ENCODE measurements at regions not wholly inside any gene's neighbourhood (a gene's known extent, or its start where the extent isn't known, plus 50 kb on each side); places are given as distances from the start of the nearest gene placed in this dataset.

DNA sequence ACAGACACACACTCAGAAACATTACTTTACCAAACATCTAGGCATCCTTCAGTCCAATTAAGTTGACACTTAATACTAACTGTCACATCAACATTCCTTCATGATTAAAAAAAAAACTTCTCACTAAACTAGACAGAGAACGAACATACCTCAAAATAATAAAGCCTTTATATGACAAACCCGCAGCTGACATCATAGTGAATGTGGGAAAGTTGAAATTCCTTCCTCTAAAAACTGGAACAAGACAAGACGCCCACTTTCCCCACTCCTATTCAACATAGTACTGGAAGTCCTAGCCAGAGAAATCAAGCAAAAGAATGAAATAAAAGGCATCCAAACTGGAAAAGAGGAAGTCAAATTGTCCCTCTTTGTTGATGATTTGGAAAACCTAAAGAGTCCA, 96.9 kb upstream of the PPP1R9A start:
- TF ChIP-seq POLR2A (IDR thresholded peaks at IDR 0.05; ENCODE audit: control extremely low read depth in 1 of 2, low read depth in 2 of 2, low read length in 2 of 2) (no peak), YY1 (IDR thresholded peaks at IDR 0.05; ENCODE audit: low read depth, low read length) (no peak), SUZ12 (IDR thresholded peaks at IDR 0.05; ENCODE audit: low read length) (no peak), ZNF274 (IDR thresholded peaks at IDR 0.05; ENCODE audit: borderline replicate concordance, extremely low read depth, low read length) (no peak), CBX5 (IDR thresholded peaks at IDR 0.05; ENCODE audit: low read depth, low read length) (no peak), POLR2AphosphoS5 (IDR thresholded peaks at IDR 0.05; ENCODE audit: low read depth, low read length) (no peak), SIX5 (IDR thresholded peaks at IDR 0.05; ENCODE audit: low read depth, low read length) (no peak), EZH2 (IDR thresholded peaks at IDR 0.05; ENCODE audit: low read depth, low read length, severe bottlenecking) (no peak), JUND (IDR thresholded peaks at IDR 0.05; ENCODE audit: low read length) (no peak)
- TF ChIP-seq, protein P1, sequence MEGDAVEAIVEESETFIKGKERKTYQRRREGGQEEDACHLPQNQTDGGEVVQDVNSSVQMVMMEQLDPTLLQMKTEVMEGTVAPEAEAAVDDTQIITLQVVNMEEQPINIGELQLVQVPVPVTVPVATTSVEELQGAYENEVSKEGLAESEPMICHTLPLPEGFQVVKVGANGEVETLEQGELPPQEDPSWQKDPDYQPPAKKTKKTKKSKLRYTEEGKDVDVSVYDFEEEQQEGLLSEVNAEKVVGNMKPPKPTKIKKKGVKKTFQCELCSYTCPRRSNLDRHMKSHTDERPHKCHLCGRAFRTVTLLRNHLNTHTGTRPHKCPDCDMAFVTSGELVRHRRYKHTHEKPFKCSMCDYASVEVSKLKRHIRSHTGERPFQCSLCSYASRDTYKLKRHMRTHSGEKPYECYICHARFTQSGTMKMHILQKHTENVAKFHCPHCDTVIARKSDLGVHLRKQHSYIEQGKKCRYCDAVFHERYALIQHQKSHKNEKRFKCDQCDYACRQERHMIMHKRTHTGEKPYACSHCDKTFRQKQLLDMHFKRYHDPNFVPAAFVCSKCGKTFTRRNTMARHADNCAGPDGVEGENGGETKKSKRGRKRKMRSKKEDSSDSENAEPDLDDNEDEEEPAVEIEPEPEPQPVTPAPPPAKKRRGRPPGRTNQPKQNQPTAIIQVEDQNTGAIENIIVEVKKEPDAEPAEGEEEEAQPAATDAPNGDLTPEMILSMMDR (IDR thresholded peaks at IDR 0.05; ENCODE audit: control extremely low read depth in 1 of 3, insufficient read depth in 1 of 3, low read depth in 1 of 3, low read length in 3 of 3) = no peak
- TF ChIP-seq, protein P2, sequence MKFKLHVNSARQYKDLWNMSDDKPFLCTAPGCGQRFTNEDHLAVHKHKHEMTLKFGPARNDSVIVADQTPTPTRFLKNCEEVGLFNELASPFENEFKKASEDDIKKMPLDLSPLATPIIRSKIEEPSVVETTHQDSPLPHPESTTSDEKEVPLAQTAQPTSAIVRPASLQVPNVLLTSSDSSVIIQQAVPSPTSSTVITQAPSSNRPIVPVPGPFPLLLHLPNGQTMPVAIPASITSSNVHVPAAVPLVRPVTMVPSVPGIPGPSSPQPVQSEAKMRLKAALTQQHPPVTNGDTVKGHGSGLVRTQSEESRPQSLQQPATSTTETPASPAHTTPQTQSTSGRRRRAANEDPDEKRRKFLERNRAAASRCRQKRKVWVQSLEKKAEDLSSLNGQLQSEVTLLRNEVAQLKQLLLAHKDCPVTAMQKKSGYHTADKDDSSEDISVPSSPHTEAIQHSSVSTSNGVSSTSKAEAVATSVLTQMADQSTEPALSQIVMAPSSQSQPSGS (IDR thresholded peaks at IDR 0.05; ENCODE audit: low read length) = no peak
- TF ChIP-seq, protein P3, sequence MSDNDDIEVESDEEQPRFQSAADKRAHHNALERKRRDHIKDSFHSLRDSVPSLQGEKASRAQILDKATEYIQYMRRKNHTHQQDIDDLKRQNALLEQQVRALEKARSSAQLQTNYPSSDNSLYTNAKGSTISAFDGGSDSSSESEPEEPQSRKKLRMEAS (IDR thresholded peaks at IDR 0.05) = no peak

All from H1 (cell line).